GM18951 (cell line): ENCODE measurements at regions not wholly inside any gene's neighbourhood (a gene's known extent, or its start where the extent isn't known, plus 50 kb on each side); places are given as distances from the start of the nearest gene placed in this dataset.

Experiments used
- POLR2A ChIP-seq: IDR thresholded peaks from 4 replicates; pipeline ENCODE4 v1.6.1; 2011; ENCODE audit warnings: mild to moderate bottlenecking; ENCODE audit not compliant: insufficient read length, insufficient read depth; ENCODE audit errors: extremely low read depth
- in situ Hi-C: fragments of 300-500 bp; cut with MboI; formaldehyde crosslinking; loops from one replicate; pipeline ENCODE4 v1.12.0; 2022; ENCODE audit warnings: low sequenced_read_pairs, mixed read lengths, inconsistent platforms; ENCODE audit not compliant: unreplicated experiment

GRCh38 chr5:15085671-15086070 is 214.1 kb upstream of the ANKH start:
- no peak for TF ChIP-seq POLR2A
- in situ Hi-C loops: no loop called here

- no peak for TF ChIP-seq POLR2A
These were observed 210.5 kb upstream of the ANKH start for GRCh38 chr5:15082096-15082495.

GRCh38 chr5:15080219-15080618 is 208.6 kb upstream of the ANKH start:
- TF ChIP-seq POLR2A: no peak
- in situ Hi-C loops: no loop called here

More at GRCh38 chr5:15082096-15082495, 210.5 kb upstream of the ANKH start:
- in situ Hi-C loops: no loop called here

- in situ Hi-C loops: no loop called here
- no peak for TF ChIP-seq POLR2A
These were observed 208.0 kb upstream of the ANKH start for GRCh38 chr5:15079566-15079965.

GRCh38 chr5:15074651-15075050 is 203.1 kb upstream of the ANKH start:
- in situ Hi-C loops: no loop called here
- no peak for TF ChIP-seq POLR2A

- TF ChIP-seq POLR2A: no peak
- in situ Hi-C loops: no loop called here
These were observed 201.9 kb upstream of the ANKH start for GRCh38 chr5:15073453-15073852.

- TF ChIP-seq POLR2A: no peak
- in situ Hi-C loops: no loop called here
These were observed 199.3 kb upstream of the ANKH start for GRCh38 chr5:15070907-15071306.

GRCh38 chr5:15069407-15069905 is 197.9 kb upstream of the ANKH start:
- no peak for TF ChIP-seq POLR2A
- in situ Hi-C loops: no loop called here

- TF ChIP-seq POLR2A: no peak
- in situ Hi-C loops: no loop called here
These were observed 193.5 kb upstream of the ANKH start for GRCh38 chr5:15065091-15065490.

GRCh38 chr5:15064396-15064795 is 192.8 kb upstream of the ANKH start:
- in situ Hi-C loops: no loop called here
- no peak for TF ChIP-seq POLR2A

- in situ Hi-C loops: no loop called here
- no peak for TF ChIP-seq POLR2A
These were observed 185.5 kb upstream of the ANKH start for GRCh38 chr5:15056988-15057592.

GRCh38 chr5:15044521-15044920 is 172.9 kb upstream of the ANKH start:
- no peak for TF ChIP-seq POLR2A
- in situ Hi-C loops: no loop called here

GRCh38 chr5:15037247-15037908 is 165.8 kb upstream of the ANKH start:
- no peak for TF ChIP-seq POLR2A
- in situ Hi-C loops: no loop called here

- in situ Hi-C loops: no loop called here
These were observed 162.8 kb upstream of the ANKH start for GRCh38 chr5:15034379-15034778.

More at GRCh38 chr5:15034379-15034778, 162.8 kb upstream of the ANKH start:
- TF ChIP-seq POLR2A: no peak
